B cell (primary cell): ENCODE measurements at regions not wholly inside any gene's neighbourhood (a gene's known extent, or its start where the extent isn't known, plus 50 kb on each side); places are given as distances from the start of the nearest gene placed in this dataset.

Experiments
- ATAC-seq: fragments of 200-7000 bp; cut with Tn5 transposase; one replicate; pipeline ENCODE4 v1.10.0; 2021; ENCODE audit warnings: low read depth, mild to moderate bottlenecking, moderate number of reproducible peaks, moderate library complexity
- CTCF ChIA-PET: fragments of 350-600 bp; sonication (Branson Sonifier 250); formaldehyde crosslinking; loops from one replicate; lab custom pipeline; 2021; ENCODE audit warnings: antibody characterized with exemption, inconsistent platforms; lab: Charles Lee
- POLR2A ChIA-PET: fragments of 350-600 bp; sonication (Branson Sonifier 250); formaldehyde crosslinking; loops from one replicate; lab custom pipeline; 2021; ENCODE audit warnings: antibody characterized with exemption; lab: Charles Lee
- DNase-seq: peaks from one replicate; pipeline ENCODE4 v3.0.0; 2013
- H2AFZ ChIP-seq: 2 replicates; pipeline ENCODE4 v1.6.1; 2012; ENCODE audit warnings: mild to moderate bottlenecking, low read depth, low read length; ENCODE audit not compliant: insufficient read depth, poor library complexity, severe bottlenecking
- H3K27ac ChIP-seq, 2 donors: 1 replicate in 1 of 2; 2 replicates in 1 of 2; pipeline ENCODE4 v1.5.1; 2012 to 2013; ENCODE audit warnings: low read length in 2 of 2, mild to moderate bottlenecking in 2 of 2, moderate library complexity in 1 of 2
- H3K27me3 ChIP-seq, 4 experiments: fragments of 200-600 bp in 1 of 4; sonication (generic) in 1 of 4; replicated peaks in 1 of 4; 1 replicate in 2 of 4; 2 replicates in 2 of 4; pipeline versions ENCODE4 v1.6.1 to v1.7.0; 2013 to 2016; ENCODE audit warnings: low read length in 3 of 4, mild to moderate bottlenecking in 2 of 4, mixed read lengths in 1 of 4, moderate library complexity in 1 of 4; ENCODE audit not compliant: insufficient read depth in 4 of 4, control insufficient read depth in 3 of 4; ENCODE audit errors: control extremely low read depth in 1 of 4
- H3K36me3 ChIP-seq, 2 experiments: replicated peaks in 1 of 2; 1 replicate in 1 of 2; 2 replicates in 1 of 2; pipeline versions ENCODE4 v1.6.1 to v1.7.1; 2013; ENCODE audit warnings: low read length in 1 of 2; ENCODE audit not compliant: insufficient read depth in 2 of 2, control insufficient read depth in 1 of 2; ENCODE audit errors: control extremely low read depth in 1 of 2, extremely low read depth in 1 of 2
- H3K4me1 ChIP-seq, 2 donors: fragments of 200-600 bp in 1 of 2; sonication (generic) in 1 of 2; 1 replicate in 1 of 2; 2 replicates in 1 of 2; pipeline versions ENCODE4 v1.5.1 to v1.6.1; 2013 to 2017; ENCODE audit warnings: low read length in 2 of 2; ENCODE audit not compliant: control insufficient read depth in 2 of 2, insufficient read depth in 2 of 2
- H3K4me2 ChIP-seq: replicated peaks from 2 replicates; pipeline ENCODE3; 2012; ENCODE audit warnings: mild to moderate bottlenecking, low read depth, low read length; ENCODE audit not compliant: poor library complexity, severe bottlenecking
- H3K4me3 ChIP-seq, 5 experiments: fragments of 200-600 bp in 1 of 5; sonication (generic) in 1 of 5; 1 replicate in 3 of 5; 2 replicates in 2 of 5; pipeline versions ENCODE4 v1.5.1 to v1.7.0; 2011 to 2016; ENCODE audit warnings: low read length in 4 of 5, mild to moderate bottlenecking in 4 of 5, low read depth in 2 of 5, control low read depth in 1 of 5, moderate library complexity in 1 of 5; ENCODE audit not compliant: insufficient read depth in 1 of 5; ENCODE audit errors: control extremely low read depth in 1 of 5, extremely low read depth in 1 of 5
- H3K79me2 ChIP-seq: fragments of 200-600 bp; sonication (generic); one replicate; pipeline ENCODE4 v1.6.0; 2016; ENCODE audit warnings: low read length; ENCODE audit not compliant: control insufficient read depth, insufficient read depth
- H3K9ac ChIP-seq: fragments of 200-600 bp; sonication (generic); 2 replicates; pipeline ENCODE4 v1.6.1; 2017; ENCODE audit warnings: mild to moderate bottlenecking, low read length, moderate library complexity
- H3K9me3 ChIP-seq, 3 donors: one replicate each; pipeline versions ENCODE4 v1.6.1 to v1.7.1; 2013; ENCODE audit warnings: low read length in 2 of 3; ENCODE audit not compliant: control insufficient read depth in 2 of 3, insufficient read depth in 1 of 3; ENCODE audit errors: control extremely low read depth in 1 of 3
- H4K20me1 ChIP-seq: 2 replicates; pipeline ENCODE4 v1.6.0; 2012; ENCODE audit warnings: mild to moderate bottlenecking, low read length; ENCODE audit not compliant: insufficient read depth, control insufficient read depth, poor library complexity, severe bottlenecking
- H3K27ac Mint-ChIP-seq: one replicate; pipeline ENCODE4 v1.8.0; 2021; ENCODE audit warnings: mixed read lengths
- H3K27me3 Mint-ChIP-seq: one replicate; pipeline ENCODE4 v1.8.0; 2021; ENCODE audit warnings: mixed read lengths
- H3K4me1 Mint-ChIP-seq: one replicate; pipeline ENCODE4 v1.8.0; 2021; ENCODE audit warnings: mixed read lengths
- H3K4me3 Mint-ChIP-seq: one replicate; pipeline ENCODE4 v1.8.0; 2021; ENCODE audit warnings: mixed read lengths
- H3K9me3 Mint-ChIP-seq: one replicate; pipeline ENCODE4 v1.8.0; 2022; ENCODE audit warnings: mixed read lengths; ENCODE audit not compliant: insufficient read depth
- CTCF ChIP-seq: fragments of 200-600 bp; IDR thresholded peaks from one replicate; pipeline ENCODE4 v1.8.0; 2022; ENCODE audit warnings: antibody characterized with exemption, mild to moderate bottlenecking
- EZH2 ChIP-seq: IDR thresholded peaks from 2 replicates; pipeline ENCODE4 v1.6.1; 2012; ENCODE audit warnings: borderline replicate concordance, low read depth, mild to moderate bottlenecking, moderate library complexity, low read length; ENCODE audit not compliant: insufficient read depth, poor library complexity, severe bottlenecking
- WGBS: methylation state at CpG from one replicate; pipeline ENCODE4 v1.1.5; 2013; ENCODE audit warnings: missing lambda C conversion rate; ENCODE audit not compliant: insufficient coverage; 5-methylcytosine and 5-hydroxymethylcytosine counted together
- intact Hi-C: fragments of 100-400 bp; cut with micrococcal nuclease; formaldehyde crosslinking; loops from one replicate; pipeline ENCODE4 v1.10.0; 2022

DNA sequence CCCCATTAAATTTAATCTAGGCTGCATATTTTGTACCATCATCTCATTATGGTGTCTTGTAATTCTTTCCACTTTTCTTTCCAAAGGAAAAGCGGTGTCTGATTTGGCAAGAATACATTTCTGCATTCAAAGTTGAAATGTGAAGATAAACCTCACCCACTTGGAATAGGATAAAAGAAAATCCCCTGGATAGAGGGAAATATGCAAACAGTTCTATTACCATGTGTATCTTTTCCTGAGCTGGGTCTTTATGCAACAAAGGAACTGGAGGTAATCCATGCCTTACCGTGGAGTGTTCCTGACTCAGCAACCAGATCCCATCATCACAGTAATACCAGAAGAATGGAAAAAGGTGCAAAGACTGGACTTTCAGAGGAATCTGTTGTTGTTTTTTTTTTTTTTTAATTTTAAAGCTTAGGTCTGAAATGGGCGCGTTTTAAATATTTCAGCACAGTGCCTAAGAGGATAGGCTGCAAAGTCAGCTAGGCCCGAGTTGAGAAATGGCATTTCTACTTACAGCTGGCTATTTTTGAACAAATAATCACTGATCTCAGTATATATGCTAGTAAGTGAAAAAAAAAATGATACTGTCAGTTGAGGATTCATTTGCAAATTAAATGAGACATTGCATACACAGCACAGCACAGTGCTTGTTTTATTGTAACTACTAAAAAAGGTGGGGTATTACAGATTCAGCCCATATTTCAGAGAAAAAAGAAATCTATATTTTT lies 55.5 kb upstream of the ADAMTS9 start:
- Histone ChIP-seq H3K9me3 (no peaks in the 10 kb centered on the region), H3K9ac (no peak overlapping the region), H3K27ac (no peak overlapping the region), H4K20me1 (no peaks in the 10 kb centered on the region), H3K4me2 (no peak overlapping the region), H2AFZ (no peak overlapping the region), H3K79me2 (no peaks in the 10 kb centered on the region), H3K36me3 (no peaks in the 10 kb centered on the region), H3K27me3 (no peaks in the 10 kb centered on the region), H3K4me3 (no peak overlapping the region), H3K4me1 (no peaks in the 10 kb centered on the region)
- ChIA-PET CTCF (no interaction called here), POLR2A (no interaction called here)
- no CpG with 5 or more reads among the region's 5 CpGs for WGBS
- no peaks in the 10 kb centered on the region for H3K27me3 Mint-ChIP-seq
- ATAC-seq, result no peak
- no peaks in the 10 kb centered on the region for H3K4me1 Mint-ChIP-seq
- TF ChIP-seq CTCF (no peak), EZH2 (no peak)
- H3K9me3 Mint-ChIP-seq, result peaks cover 5% of the 10 kb centered on the region
- no peak overlapping the region for H3K27ac Mint-ChIP-seq
- intact Hi-C loops, result no loop called here
- DNase-seq, result no peak
- no peak overlapping the region for H3K4me3 Mint-ChIP-seq

GRCh38 chr3:64741341-64741740 lies 53.5 kb upstream of the ADAMTS9 start:
- H3K27ac Mint-ChIP-seq, result no peak overlapping the region
- no peak for ATAC-seq
- H3K4me1 Mint-ChIP-seq, result no peaks in the 10 kb centered on the region

More at GRCh38 chr3:64741341-64741740, 53.5 kb upstream of the ADAMTS9 start:
- no peak overlapping the region for H2AFZ ChIP-seq
- no peaks in the 10 kb centered on the region for H3K9me3 ChIP-seq
- WGBS, result no CpG with 5 or more reads among the region's 1 CpG
- H3K4me2 ChIP-seq, result no peak overlapping the region
- H3K9ac ChIP-seq, result no peak overlapping the region
- no peaks in the 10 kb centered on the region for H3K27me3 Mint-ChIP-seq
- intact Hi-C loops, result no loop called here
- DNase-seq, result no peak
- no peak overlapping the region for H3K4me3 ChIP-seq
- ChIA-PET CTCF (no interaction called here), POLR2A (no interaction called here)
- H3K4me3 Mint-ChIP-seq, result no peak overlapping the region
- H3K79me2 ChIP-seq, result no peaks in the 10 kb centered on the region
- H3K9me3 Mint-ChIP-seq, result peaks cover 5% of the 10 kb centered on the region
- H3K4me1 ChIP-seq, result no peaks in the 10 kb centered on the region
- no peaks in the 10 kb centered on the region for H4K20me1 ChIP-seq
- H3K27ac ChIP-seq, result no peak overlapping the region
- H3K27me3 ChIP-seq, result no peaks in the 10 kb centered on the region
- no peak for TF ChIP-seq CTCF
- TF ChIP-seq EZH2, result no peak
- no peaks in the 10 kb centered on the region for H3K36me3 ChIP-seq
